HepG2 (cell line): ENCODE measurements at regions not wholly inside any gene's neighbourhood (a gene's known extent, or its start where the extent isn't known, plus 50 kb on each side); places are given as distances from the start of the nearest gene placed in this dataset.

Experiments used
- AFF4 ChIP-seq: sonication (generic); formaldehyde crosslinking; IDR thresholded peaks from 2 replicates; pipeline ENCODE4 v1.4.0; 2020; ENCODE audit warnings: missing genetic modification reagents
- HIVEP1 ChIP-seq: sonication (generic); formaldehyde crosslinking; IDR thresholded peaks from 2 replicates; pipeline ENCODE4 v1.4.0; 2020; ENCODE audit warnings: mild to moderate bottlenecking, missing genetic modification reagents
- IRF2 ChIP-seq: IDR thresholded peaks from 2 replicates; pipeline ENCODE4 v1.6.1; 2018; ENCODE audit warnings: missing genetic modification reagents, missing compliant biosample characterization
- KAT7 ChIP-seq: IDR thresholded peaks from 2 replicates; pipeline ENCODE4 v1.6.1; 2018; ENCODE audit warnings: borderline replicate concordance, missing compliant biosample characterization
- NR1H2 ChIP-seq: sonication (generic); formaldehyde crosslinking; IDR thresholded peaks from 2 replicates; pipeline ENCODE4 v1.8.1; 2022; ENCODE audit warnings: low read depth, missing genetic modification reagents, borderline replicate concordance
- RORA ChIP-seq: sonication (generic); formaldehyde crosslinking; IDR thresholded peaks from 2 replicates; pipeline ENCODE4 v1.5.0; 2020; ENCODE audit warnings: mild to moderate bottlenecking, missing genetic modification reagents, moderate library complexity
- SCMH1 ChIP-seq: sonication (generic); formaldehyde crosslinking; IDR thresholded peaks from 2 replicates; pipeline ENCODE4 v1.9.0; 2021; ENCODE audit warnings: missing genetic modification reagents, mild to moderate bottlenecking, borderline replicate concordance
- SP140L ChIP-seq: sonication (generic); formaldehyde crosslinking; IDR thresholded peaks from 2 replicates; pipeline ENCODE4 v1.4.0; 2020; ENCODE audit warnings: missing genetic modification reagents, borderline replicate concordance
- ZNF224 ChIP-seq: sonication (generic); formaldehyde crosslinking; IDR thresholded peaks from 2 replicates; pipeline ENCODE4 v1.5.0; 2020; ENCODE audit warnings: mild to moderate bottlenecking, missing genetic modification reagents
- ZNF296 ChIP-seq: sonication (generic); formaldehyde crosslinking; conservative IDR thresholded peaks from 2 replicates; pipeline ENCODE4 v1.5.0; 2020; ENCODE audit warnings: mild to moderate bottlenecking, missing genetic modification reagents
- ZNF605 ChIP-seq: sonication (generic); formaldehyde crosslinking; IDR thresholded peaks from 2 replicates; pipeline ENCODE4 v1.8.0; 2022; ENCODE audit warnings: mild to moderate bottlenecking, missing genetic modification reagents
- ZNF7 ChIP-seq: IDR thresholded peaks from 2 replicates; pipeline ENCODE4 v1.6.1; 2016; ENCODE audit warnings: missing biosample characterization, missing genetic modification reagents
- ZSCAN25 ChIP-seq: sonication (generic); formaldehyde crosslinking; IDR thresholded peaks from 2 replicates; pipeline ENCODE4 v1.8.0; 2022; ENCODE audit warnings: mild to moderate bottlenecking, missing genetic modification reagents
- ZSCAN9 ChIP-seq: IDR thresholded peaks from 2 replicates; pipeline ENCODE4 v1.6.1; 2016; ENCODE audit warnings: borderline replicate concordance
- TF ChIP-seq, protein P1 (sequence below), 2 experiments: fragments of 450-650 bp in 1 of 2; sonication (generic) in 1 of 2; formaldehyde crosslinking in 1 of 2; IDR thresholded peaks; 2 replicates each; pipeline versions ENCODE4 v1.6.1 to v1.8.0; 2016 to 2022; ENCODE audit warnings: antibody characterized with exemption in 1 of 2, mild to moderate bottlenecking in 1 of 2, missing genetic modification reagents in 1 of 2

GRCh38 chr5:147175516-147176097, 59.2 kb upstream of the STK32A start (continued):
- TF ChIP-seq, protein P1, sequence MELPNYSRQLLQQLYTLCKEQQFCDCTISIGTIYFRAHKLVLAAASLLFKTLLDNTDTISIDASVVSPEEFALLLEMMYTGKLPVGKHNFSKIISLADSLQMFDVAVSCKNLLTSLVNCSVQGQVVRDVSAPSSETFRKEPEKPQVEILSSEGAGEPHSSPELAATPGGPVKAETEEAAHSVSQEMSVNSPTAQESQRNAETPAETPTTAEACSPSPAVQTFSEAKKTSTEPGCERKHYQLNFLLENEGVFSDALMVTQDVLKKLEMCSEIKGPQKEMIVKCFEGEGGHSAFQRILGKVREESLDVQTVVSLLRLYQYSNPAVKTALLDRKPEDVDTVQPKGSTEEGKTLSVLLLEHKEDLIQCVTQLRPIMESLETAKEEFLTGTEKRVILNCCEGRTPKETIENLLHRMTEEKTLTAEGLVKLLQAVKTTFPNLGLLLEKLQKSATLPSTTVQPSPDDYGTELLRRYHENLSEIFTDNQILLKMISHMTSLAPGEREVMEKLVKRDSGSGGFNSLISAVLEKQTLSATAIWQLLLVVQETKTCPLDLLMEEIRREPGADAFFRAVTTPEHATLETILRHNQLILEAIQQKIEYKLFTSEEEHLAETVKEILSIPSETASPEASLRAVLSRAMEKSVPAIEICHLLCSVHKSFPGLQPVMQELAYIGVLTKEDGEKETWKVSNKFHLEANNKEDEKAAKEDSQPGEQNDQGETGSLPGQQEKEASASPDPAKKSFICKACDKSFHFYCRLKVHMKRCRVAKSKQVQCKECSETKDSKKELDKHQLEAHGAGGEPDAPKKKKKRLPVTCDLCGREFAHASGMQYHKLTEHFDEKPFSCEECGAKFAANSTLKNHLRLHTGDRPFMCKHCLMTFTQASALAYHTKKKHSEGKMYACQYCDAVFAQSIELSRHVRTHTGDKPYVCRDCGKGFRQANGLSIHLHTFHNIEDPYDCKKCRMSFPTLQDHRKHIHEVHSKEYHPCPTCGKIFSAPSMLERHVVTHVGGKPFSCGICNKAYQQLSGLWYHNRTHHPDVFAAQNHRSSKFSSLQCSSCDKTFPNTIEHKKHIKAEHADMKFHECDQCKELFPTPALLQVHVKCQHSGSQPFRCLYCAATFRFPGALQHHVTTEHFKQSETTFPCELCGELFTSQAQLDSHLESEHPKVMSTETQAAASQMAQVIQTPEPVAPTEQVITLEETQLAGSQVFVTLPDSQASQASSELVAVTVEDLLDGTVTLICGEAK (IDR thresholded peaks at IDR 0.05) = no peak
- TF ChIP-seq, protein P1 (CRISPR knock-in tag; IDR thresholded peaks at IDR 0.05) = no peak; the same call in 1 of the 2 replicates
- TF ChIP-seq RORA (CRISPR knock-in tag) (no peak), NR1H2 (CRISPR knock-in tag) (no peak), SP140L (CRISPR knock-in tag) (no peak), IRF2 (CRISPR knock-in tag) (0 out of 2 replicates have a peak, but pooled peaks have one; percentile 26), ZNF224 (CRISPR knock-in tag) (no peak), SCMH1 (CRISPR knock-in tag) (no peak), KAT7 (no peak), AFF4 (CRISPR knock-in tag) (no peak), ZNF605 (CRISPR knock-in tag) (no peak), HIVEP1 (CRISPR knock-in tag) (no peak), ZNF296 (CRISPR knock-in tag) (no peak), ZSCAN9 (CRISPR knock-in tag) (no peak; the same call in 1 of the 2 replicates), ZSCAN25 (CRISPR knock-in tag) (no peak), ZNF7 (CRISPR knock-in tag) (no peak)
